NCI-H748 (cell line): ENCODE measurements at regions not wholly inside any gene's neighbourhood (a gene's known extent, or its start where the extent isn't known, plus 50 kb on each side); places are given as distances from the start of the nearest gene placed in this dataset.
"Not testable (repeated sequence)": the region's sequence is repeated elsewhere in the genome, so short reads cannot be mapped to it uniquely, and the experiment has no call there.

ENCODE experiments used
- DNase-seq: peaks from one replicate; lab custom pipeline; 2025; ENCODE audit not compliant: unreplicated experiment; lab: John Stamatoyannopoulos, UW

DNA sequence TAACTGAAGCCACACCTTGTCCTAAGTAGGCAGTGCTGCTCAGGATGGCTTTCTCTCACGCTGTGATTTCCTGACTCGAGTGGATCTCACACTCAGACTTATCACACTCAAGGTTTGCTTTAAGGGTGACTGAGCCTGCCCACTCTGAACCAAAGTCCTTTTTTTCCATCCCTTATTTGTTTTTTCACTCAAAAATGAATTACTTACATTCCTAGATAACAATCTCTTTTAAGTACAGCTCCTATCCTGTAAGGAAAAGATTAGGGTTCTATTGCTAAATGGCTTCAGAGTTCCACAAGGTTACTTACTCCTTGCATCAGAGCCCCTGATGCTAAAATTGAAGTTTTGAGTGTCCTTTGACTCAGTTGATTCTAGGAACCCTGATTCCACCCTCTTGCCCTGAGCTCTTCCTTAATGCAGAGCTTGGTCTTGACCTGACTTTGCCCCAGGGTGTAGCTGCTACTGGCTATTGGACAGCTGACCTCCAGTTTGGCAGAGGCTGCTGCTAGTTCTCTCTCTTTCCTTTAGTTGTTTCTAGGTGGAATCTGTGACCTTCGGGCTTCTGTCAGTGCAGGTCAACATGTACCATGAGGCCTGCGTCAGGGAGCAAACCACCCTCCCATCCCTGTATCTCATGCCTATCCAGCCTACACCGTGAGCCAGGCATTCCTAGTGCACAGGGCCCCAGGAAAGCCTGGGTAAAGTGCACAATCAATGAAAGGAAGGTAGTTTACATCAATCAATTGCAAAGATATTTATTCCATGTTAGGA, 80.1 kb upstream of the CD55 start:
- DNase-seq: no peak

DNA sequence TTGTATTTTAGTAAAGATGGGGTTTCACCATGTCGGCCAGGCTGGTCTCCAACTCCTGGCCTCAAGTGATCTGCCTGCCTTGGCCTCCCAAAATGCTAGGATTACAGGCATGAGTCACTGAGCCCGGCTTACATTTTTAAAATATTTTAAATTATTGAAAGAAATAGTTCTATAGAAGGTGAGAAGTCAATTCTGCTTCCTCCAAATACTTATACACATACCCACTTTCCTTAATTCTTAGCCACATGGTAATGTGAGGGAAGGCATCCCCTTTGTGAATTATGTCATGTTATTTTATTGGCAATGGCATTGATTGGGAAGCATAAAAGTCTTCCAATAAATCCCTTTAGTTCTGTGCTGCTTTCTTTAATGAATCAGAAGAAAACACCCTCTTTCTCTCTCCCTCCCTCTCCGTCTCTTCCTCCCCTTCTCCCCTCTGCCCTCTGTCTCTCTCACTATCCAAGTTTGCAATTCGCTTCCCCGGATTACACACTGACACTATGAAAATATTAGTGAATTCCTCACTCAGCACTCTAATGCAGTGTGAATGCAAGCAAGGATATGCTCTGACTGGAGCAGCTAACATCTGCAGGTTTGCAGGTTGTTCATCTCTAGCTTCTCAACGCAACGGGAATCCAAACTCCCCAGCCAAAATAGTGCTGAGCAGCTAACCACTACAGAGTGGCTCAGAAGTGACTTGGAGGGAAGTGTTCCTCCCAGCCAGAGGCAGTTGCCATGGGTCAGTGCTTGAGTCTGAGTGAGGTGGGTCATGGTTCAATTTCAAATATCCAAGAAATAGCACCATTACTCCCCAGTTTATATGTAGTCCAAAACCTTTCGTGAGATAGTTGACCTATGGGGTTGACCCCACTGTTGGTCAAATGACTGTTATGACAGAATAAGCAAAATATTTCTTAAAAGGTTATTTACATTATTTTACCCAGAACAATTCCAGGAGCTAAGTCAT, 77.8 kb upstream of the CD55 start:
- DNase-seq: no peak

DNA sequence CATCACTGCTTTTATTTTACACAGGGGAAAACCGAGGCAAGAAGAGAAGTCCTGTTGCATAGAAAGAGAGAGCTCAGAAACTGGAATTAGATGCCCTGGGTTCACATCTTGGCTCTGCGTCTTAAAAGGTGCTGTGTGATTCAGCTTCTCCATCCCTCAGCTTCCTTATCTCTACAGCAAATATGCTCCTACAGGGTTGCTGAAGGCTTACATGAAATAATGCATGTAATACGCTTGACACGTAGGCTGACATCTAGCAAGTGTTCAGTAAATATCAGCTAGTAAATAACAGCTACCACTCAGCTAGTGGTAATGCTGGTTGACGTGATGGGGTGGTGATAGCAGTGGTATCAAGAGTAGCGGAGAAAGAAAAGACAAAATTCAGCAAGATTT, 77.1 kb upstream of the CD55 start:
- no peak for DNase-seq

DNA sequence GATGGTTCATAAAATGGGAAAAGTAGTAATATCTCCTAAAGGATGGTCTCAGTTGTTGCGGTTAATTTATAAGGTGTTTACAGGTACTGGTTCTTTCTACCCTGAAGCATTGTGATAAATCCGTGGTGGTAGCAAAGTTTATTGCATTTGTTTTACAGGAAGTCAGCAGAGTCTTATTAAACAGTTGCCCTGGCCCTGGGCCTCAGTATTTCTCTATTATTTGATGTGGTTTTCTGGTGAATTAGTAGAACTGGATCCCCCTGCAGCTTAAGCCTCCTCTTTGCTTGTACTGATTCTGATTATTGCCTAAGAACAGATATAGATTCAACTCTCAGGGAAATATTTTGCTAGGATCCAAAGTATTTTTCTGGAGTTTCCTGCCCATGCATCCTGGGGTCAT, 76.4 kb upstream of the CD55 start:
- DNase-seq: no peak

DNA sequence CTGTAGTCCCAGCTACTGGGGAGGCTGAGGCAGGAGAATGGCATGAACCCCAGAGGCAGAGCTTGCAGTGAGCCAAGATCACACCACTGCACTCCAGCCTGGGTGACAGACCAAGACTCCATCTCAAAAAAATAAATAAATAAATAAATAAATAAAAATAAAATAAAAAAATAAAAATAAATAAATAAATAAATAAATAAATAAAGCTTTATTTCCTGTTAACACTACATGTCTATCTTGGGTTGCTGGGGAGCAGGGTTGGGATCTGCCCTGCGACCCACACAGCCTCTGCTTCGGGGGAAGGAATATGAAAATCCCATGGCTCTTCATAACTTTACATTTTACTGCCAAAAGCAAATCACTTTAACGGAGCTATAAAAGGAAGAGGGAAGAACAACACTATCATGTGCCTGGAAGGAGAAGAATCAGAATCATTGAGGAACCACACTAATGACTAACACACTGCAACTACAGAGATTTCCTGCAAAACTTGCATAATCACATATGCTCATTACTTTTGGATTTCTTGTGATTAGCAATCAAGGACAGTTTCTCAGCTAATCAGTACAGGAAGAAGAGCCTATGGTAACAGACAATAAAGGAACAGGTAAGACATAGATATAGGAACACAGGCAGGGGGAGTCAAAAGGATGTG, 72.8 kb upstream of the CD55 start:
- DNase-seq: no peak

DNA sequence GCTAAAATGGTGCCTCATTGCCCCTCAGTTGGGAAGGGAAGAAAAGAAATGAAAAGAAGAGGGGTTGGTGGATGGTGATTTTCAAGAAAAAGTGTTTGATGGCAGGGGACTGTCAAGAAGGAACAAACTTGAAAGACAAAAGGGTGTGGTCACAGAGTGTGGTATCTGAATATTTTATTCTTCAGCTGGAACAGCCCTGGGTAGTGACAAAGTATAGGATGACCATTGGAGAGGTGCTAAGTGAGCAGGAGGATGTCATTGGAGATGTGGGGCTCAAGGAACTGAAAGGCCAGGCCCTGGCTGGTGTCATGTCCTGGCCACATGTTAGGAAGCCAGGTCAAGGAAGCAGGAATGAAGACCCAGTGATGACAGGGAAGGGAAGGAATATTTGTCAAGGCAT, 71.0 kb upstream of the CD55 start:
- DNase-seq: no peak

DNA sequence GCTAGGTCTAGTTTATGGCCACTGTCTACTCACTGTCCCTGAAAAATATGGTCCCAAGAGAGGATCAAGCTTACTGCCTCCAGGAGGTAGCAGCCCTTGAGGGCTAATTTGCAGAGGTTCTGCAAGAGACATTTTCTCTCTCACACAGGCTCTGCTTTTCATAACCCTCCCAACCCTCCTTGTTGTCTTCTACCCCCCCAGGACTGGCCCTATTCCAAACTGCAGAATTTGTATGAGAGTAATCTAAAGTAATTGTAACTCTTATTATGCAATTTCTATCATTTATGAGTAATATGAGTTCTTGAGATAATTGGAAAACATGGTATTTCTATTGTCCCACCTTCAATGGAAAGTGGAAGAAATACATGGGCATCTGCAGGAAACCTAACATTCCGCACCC, 70.4 kb upstream of the CD55 start:
- DNase-seq: no peak

DNA sequence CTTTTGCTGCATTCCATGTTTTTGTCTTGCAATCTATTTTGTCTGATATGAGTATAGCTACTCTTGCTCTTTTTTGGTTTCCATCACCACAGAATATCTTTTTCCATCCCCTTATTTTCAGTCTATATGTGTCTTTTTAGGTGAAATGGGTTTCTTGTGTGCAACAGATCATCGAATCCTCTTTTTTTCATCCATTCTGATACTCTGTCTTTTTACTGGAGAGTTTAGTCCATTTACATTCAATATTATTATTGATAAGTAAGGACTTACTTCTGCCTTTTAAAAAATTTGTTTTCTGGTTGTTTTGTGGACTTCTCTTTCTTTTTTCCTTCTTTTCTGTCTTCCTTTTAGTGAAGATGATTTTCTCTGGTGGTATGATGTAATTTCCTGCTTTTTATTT, 64.6 kb upstream of the CD55 start:
- DNase-seq: no peak

DNA sequence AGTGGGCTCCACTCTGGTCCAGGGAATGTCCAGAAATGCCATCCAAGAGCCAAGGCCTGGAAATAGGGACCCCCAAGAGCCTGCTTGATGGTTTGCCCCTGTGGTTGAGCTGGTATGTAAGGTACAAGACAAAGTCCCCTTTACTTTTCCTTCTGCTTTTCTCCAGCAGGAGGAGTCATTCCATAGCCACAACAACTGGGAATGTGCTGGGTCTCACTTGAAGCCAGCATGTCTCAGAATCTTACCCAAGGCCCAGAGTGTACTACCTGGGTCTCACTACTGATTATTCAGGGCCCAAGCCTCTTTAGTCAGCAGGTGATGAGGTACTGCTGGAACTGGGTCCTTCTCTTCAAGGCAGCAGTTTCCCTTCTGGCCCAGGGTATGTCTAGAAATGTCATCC, 62.1 kb upstream of the CD55 start:
- no peak for DNase-seq

DNA sequence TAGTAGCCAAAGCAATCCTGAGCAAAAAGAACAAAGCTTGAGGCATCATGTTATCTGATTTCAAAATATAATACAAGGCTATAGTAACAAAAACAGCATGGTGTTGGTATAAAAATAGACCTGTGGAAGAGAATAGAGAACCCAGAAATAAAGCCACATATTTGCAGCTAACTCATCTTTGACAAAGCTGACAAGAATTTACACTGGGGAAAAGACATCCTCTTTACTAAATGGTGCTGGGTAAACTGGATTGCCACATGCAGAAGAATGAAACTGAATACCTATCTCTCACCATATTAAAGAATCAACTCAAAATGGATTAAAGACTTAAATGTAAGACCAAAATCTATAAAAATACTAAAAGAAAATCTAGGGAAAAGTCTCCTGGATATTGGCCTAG, 59.5 kb upstream of the CD55 start:
- DNase-seq: no peak

DNA sequence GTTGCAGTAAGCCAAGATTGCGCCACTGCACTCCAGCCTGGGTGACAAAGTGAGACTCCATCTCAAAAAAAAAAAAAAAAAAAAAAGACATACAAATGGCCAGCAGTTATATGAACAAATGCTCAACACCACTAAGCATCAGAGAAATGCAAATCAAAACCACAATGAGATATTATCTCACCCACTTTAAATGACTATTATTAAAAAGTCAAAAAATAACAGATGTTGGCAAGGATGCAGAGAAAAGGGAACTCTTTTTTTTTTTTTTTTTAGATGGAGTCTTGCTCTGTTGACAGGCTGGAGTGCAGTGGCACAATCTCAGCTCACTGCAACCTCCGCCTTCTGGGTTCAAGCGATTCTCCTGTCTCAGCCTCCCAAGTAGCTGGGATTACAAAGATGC, 58.6 kb upstream of the CD55 start:
- not testable (repeated sequence) for DNase-seq

DNA sequence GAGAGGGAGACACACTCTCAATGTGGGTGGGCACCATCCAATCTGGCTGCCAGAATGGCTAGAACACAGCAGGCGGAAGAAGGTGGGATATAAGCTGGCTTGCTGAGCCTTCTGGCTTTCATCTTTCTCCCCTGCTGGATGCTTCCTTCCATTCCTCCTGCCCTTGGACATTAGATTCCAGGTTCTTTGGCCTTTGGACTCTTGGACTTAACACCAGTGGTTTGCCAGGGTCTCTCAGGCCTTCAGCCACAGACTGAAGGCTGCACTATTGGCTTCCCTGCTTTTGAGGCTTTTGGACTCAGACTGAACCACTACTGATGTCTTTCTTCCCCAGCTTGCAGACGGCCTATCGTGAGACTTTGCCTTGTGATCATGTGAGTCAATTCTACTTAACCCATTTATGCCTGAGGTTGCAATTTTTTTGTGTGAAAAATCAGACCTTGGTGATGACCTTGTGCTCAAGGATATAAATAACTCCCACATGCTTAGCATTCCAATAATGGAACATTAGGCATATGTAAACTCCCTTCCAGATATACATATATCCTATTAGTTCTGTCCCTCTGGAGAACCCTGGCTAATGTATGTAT, 56.7 kb upstream of the CD55 start:
- no peak for DNase-seq

DNA sequence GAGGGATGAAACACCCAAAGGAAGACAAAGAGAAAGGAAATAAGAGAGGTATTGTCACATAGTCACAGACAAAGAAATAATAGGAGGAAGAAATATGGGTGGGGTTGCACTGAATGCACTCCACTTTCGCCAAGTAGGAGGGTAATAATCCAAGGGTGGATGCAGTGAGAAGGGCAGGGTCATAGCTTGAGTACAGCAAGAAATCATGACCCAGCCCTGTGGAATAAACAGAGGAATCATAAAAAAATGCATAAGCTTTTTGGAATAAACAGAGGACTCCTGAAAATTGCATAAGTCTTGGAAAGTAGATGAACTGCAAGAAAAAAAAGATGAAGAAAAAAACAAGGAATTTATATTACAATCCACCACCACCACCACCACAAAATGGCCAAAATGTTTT, 53.1 kb upstream of the CD55 start:
- peak; percentile 75 for DNase-seq

DNA sequence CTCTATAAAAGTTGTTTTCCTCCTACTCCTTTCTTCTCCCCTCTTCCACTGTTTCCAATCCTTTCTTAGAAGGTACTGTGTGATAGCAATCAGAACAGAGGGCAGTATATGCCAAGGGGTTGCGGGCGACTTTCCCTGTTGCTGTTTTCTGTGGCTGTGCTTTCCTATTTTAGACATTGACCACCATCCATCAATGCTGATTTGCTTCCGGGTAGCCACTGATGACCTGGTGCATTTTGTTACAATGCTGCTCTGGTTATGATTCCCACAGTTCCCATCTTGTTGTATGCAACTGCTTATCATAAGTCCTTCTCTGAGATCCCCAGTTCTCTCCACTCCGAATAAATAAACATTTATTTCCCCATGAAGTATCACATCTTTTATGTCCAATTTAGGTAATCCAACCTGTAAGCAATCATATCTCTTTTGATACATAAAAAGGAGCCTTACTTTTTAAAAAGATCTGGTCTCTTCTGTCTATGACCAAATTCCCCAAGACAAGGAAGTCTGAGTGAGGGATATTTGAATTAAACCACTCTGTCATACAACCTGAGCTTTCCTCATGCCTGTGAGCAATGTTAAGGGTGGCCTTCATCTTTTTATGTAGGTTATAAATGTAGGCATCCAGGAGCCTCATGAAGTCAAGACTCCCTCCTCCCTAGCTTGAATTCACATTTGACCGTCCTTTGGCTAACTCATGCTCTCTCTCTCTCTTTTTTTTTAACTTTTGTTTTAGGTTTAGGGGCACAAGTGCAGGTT, 52.5 kb upstream of the CD55 start:
- DNase-seq: peak; percentile 0
